HUES64 (cell line): ENCODE measurements at regions not wholly inside any gene's neighbourhood (a gene's known extent, or its start where the extent isn't known, plus 50 kb on each side); places are given as distances from the start of the nearest gene placed in this dataset.
A peak's percentile ranks its signal among the peaks of the same experiment; 100 is the strongest.

Source experiments
- H3K27ac ChIP-seq: 2 replicates; pipeline ENCODE4 v1.7.0; 2013; ENCODE audit warnings: low read depth, low read length, inconsistent platforms
- H3K27me3 ChIP-seq: 2 replicates; pipeline ENCODE4 v1.6.1; 2013; ENCODE audit warnings: mild to moderate bottlenecking, low read length; ENCODE audit not compliant: insufficient read depth
- H3K36me3 ChIP-seq: 2 replicates; pipeline ENCODE4 v1.6.1; 2013; ENCODE audit warnings: mild to moderate bottlenecking, low read length; ENCODE audit not compliant: insufficient read depth
- H3K4me1 ChIP-seq: 2 replicates; pipeline ENCODE4 v1.6.1; 2013; ENCODE audit warnings: mild to moderate bottlenecking, low read length, moderate library complexity; ENCODE audit not compliant: insufficient read depth
- H3K4me3 ChIP-seq: 2 replicates; pipeline ENCODE4 v1.5.1; 2013; ENCODE audit warnings: mild to moderate bottlenecking, low read length, moderate library complexity
- H3K9ac ChIP-seq: 2 replicates; pipeline ENCODE4 v1.6.1; 2013; ENCODE audit warnings: mild to moderate bottlenecking, low read depth, low read length
- H3K9me3 ChIP-seq: 2 replicates; pipeline ENCODE4 v1.6.1; 2013; ENCODE audit warnings: low read depth, low read length; ENCODE audit not compliant: insufficient read depth
- WGBS: fragments of 150-250, 120-280 bp; methylation state at CpG from one replicate; pipeline ENCODE4 v1.1.7; 2013; ENCODE audit warnings: missing lambda C conversion rate; 5-methylcytosine and 5-hydroxymethylcytosine counted together

- no peak overlapping the region for H3K27ac ChIP-seq
- WGBS, result 90% methylated on average over 3 of the region's 3 CpGs
Observed at GRCh38 chr22:34738661-34739400, 327.1 kb upstream of the ISX start.

DNA sequence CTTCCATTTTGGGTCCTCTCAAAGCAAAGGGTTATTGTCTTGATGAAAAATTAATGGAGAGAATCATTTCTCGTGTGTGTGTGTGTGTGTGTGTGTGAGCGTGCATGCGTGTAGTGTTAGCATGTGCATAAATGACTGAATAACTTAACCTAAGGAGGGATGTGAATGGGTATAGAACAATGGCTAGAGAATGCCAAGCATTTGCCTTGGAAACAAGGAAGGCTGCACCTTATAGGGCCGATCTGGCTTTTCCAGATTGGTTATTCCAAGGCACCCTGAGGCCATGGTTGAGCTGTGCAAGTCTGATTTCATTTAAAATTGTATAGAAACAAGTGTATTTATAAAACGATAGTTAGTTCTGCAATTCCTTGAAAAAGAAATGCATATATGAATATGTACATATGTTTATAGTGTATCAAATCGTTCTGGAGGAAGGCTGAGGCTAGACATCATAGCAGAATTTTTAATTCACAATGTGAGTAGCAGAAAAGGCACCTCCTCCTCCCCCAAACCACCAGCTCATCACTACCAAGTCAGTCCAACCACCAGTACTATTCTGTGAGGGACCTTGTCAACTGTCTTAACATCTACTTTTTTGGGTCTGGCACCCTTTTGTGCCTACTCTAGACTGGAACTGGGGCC is 322.7 kb upstream of the ISX start:
- Histone ChIP-seq H3K4me3 (no peak overlapping the region), H3K27ac (no peak overlapping the region), H3K9me3 (no peaks in the 10 kb centered on the region), H3K9ac (no peak overlapping the region), H3K36me3 (no peaks in the 10 kb centered on the region), H3K27me3 (no peaks in the 10 kb centered on the region), H3K4me1 (peaks cover 10% of the 10 kb centered on the region)
- WGBS, result 88% methylated on average over 5 of the region's 6 CpGs

More at GRCh38 chr22:34738661-34739400, 327.1 kb upstream of the ISX start:
- no peak overlapping the region for H3K4me3 ChIP-seq
- peaks cover 10% of the 10 kb centered on the region for H3K4me1 ChIP-seq
- no peaks in the 10 kb centered on the region for H3K27me3 ChIP-seq
- no peak overlapping the region for H3K9ac ChIP-seq
- H3K9me3 ChIP-seq, result 0 out of 2 replicates have a peak, but pooled peaks cover 6% of the 10 kb centered on the region
- H3K36me3 ChIP-seq, result no peaks in the 10 kb centered on the region

GRCh38 chr22:34760276-34761008 is 305.5 kb upstream of the ISX start:
- no peaks in the 10 kb centered on the region for H3K36me3 ChIP-seq
- no peak overlapping the region for H3K9ac ChIP-seq
- H3K27ac ChIP-seq, result no peak overlapping the region
- peaks cover 7% of the 10 kb centered on the region; the same call in 1 of the 2 replicates for H3K9me3 ChIP-seq
- H3K27me3 ChIP-seq, result no peaks in the 10 kb centered on the region
- H3K4me3 ChIP-seq, result no peak overlapping the region
- H3K4me1 ChIP-seq, result peaks cover 3% of the 10 kb centered on the region; the same call in 1 of the 2 replicates
- 94% methylated on average over 7 of the region's 8 CpGs for WGBS

- no peak overlapping the region for H3K4me3 ChIP-seq
- no peak overlapping the region for H3K27ac ChIP-seq
- WGBS, result 80% methylated on average over 6 of the region's 6 CpGs
- no peaks in the 10 kb centered on the region for H3K36me3 ChIP-seq
- H3K4me1 ChIP-seq, result peaks cover 3% of the 10 kb centered on the region; the same call in 1 of the 2 replicates
- H3K27me3 ChIP-seq, result no peaks in the 10 kb centered on the region
- peaks cover 7% of the 10 kb centered on the region; the same call in 1 of the 2 replicates for H3K9me3 ChIP-seq
- H3K9ac ChIP-seq, result no peak overlapping the region
Observed at GRCh38 chr22:34761111-34761510, 304.8 kb upstream of the ISX start.

DNA sequence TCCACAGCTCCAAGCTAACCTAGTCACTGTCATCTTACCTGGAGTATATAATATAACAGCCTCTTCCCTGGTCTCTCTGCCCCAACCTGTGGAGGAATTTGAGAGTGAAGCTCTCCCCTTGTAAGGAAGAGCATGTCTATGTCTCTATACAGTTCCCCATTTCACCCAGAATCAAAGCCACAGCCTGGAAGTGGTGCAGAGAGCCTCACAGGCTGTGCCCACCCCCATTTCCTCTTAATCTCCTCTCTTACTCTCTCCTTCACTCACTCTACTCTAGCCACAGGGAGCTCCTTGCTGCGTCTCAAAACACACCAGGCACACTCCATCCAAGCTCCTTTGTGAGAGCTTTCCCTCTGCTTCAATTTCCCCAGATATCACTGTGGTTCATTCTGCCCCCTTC is 302.5 kb upstream of the ISX start:
- no peaks in the 10 kb centered on the region for H3K36me3 ChIP-seq
- no peaks in the 10 kb centered on the region for H3K9me3 ChIP-seq
- no peak overlapping the region for H3K9ac ChIP-seq
- no peak overlapping the region for H3K4me3 ChIP-seq
- H3K27me3 ChIP-seq, result no peaks in the 10 kb centered on the region
- WGBS, result 61% methylated on average over 1 of the region's 1 CpG
- no peak overlapping the region for H3K27ac ChIP-seq
- H3K4me1 ChIP-seq, result peaks cover 3% of the 10 kb centered on the region; the same call in 1 of the 2 replicates

GRCh38 chr22:34765115-34765514 is 300.8 kb upstream of the ISX start:
- H3K9me3 ChIP-seq, result no peaks in the 10 kb centered on the region
- no peak overlapping the region for H3K4me3 ChIP-seq
- H3K36me3 ChIP-seq, result no peaks in the 10 kb centered on the region
- WGBS, result 94% methylated on average over 2 of the region's 2 CpGs
- no peak overlapping the region for H3K9ac ChIP-seq
- H3K27me3 ChIP-seq, result no peaks in the 10 kb centered on the region
- H3K4me1 ChIP-seq, result peaks cover 15% of the 10 kb centered on the region
- no peak overlapping the region for H3K27ac ChIP-seq

GRCh38 chr22:34769361-34769760 is 296.6 kb upstream of the ISX start:
- Histone ChIP-seq H3K27ac (no peak overlapping the region), H3K4me3 (no peak overlapping the region), H3K36me3 (no peaks in the 10 kb centered on the region), H3K27me3 (no peaks in the 10 kb centered on the region), H3K9ac (no peak overlapping the region), H3K4me1 (peaks cover 12% of the 10 kb centered on the region), H3K9me3 (no peaks in the 10 kb centered on the region)
- 100% methylated on average over 3 of the region's 3 CpGs for WGBS

- H3K27ac ChIP-seq, result no peak overlapping the region
- no peaks in the 10 kb centered on the region for H3K27me3 ChIP-seq
- H3K36me3 ChIP-seq, result no peaks in the 10 kb centered on the region
- no peak overlapping the region for H3K4me3 ChIP-seq
- no peaks in the 10 kb centered on the region for H3K4me1 ChIP-seq
- 90% methylated on average over 3 of the region's 3 CpGs for WGBS
- no peak overlapping the region for H3K9ac ChIP-seq
- peaks cover 20% of the 10 kb centered on the region for H3K9me3 ChIP-seq
Observed at GRCh38 chr22:34776817-34777216, 289.1 kb upstream of the ISX start.

DNA sequence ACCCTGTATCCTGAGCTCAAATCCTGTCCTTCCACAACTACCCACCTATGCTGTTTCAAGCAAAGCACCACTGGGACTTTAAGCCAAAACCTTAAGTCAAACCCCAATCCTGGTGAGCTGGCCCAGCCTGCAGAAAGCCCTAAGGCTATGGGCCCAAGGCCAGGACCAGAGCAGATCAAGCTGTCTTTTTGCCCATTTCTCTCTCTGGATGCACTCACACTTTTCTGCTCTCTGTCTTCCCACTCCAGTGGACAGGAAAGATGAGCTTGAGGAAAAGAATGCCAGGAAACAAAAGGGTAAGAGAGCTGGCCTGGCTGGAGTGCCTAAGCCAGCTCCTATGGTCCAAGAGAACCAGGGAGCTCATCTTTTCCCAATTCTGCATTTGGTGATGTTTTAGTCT is 284.3 kb upstream of the ISX start:
- peaks cover 20% of the 10 kb centered on the region for H3K4me1 ChIP-seq
- H3K27me3 ChIP-seq, result no peaks in the 10 kb centered on the region
- no peak overlapping the region for H3K27ac ChIP-seq
- no peak overlapping the region for H3K9ac ChIP-seq
- H3K9me3 ChIP-seq, result peaks cover 27% of the 10 kb centered on the region
- H3K36me3 ChIP-seq, result no peaks in the 10 kb centered on the region
- no peak overlapping the region for H3K4me3 ChIP-seq

- no peak overlapping the region for H3K9ac ChIP-seq
- no peak overlapping the region for H3K4me3 ChIP-seq
- 88% methylated on average over 5 of the region's 5 CpGs for WGBS
- peaks cover 26% of the 10 kb centered on the region for H3K9me3 ChIP-seq
- peaks cover 20% of the 10 kb centered on the region for H3K4me1 ChIP-seq
- no peaks in the 10 kb centered on the region for H3K27me3 ChIP-seq
- peaks cover 3% of the 10 kb centered on the region; the same call in 1 of the 2 replicates for H3K36me3 ChIP-seq
- H3K27ac ChIP-seq, result no peak overlapping the region
Observed at GRCh38 chr22:34783436-34783835, 282.5 kb upstream of the ISX start.

DNA sequence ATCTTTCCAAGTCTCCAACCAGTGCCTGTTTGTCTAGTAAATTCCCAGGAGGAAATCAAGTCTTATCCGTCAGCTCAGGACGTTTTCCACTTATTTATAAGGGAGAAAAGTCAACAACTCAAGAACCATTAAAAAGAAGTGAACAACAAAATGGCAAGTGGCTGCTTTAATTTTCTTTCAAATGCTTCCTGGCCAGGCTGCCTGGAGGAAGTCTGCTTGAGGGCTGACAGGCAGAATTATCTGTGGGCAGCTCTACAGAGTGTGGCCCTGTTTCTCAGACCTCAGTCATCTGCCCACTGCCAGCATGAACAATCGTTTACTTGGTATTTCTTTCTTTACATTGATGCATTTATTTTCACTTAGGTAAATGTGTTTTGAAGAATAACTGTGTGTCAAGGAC is 281.9 kb upstream of the ISX start:
- 53% methylated on average over 3 of the region's 3 CpGs for WGBS

More for the DNA sequence above, 281.9 kb upstream of the ISX start:
- peaks cover 20% of the 10 kb centered on the region for H3K4me1 ChIP-seq
- H3K27ac ChIP-seq, result peak overlapping the region; percentile 24
- H3K4me3 ChIP-seq, result no peak overlapping the region
- no peaks in the 10 kb centered on the region for H3K27me3 ChIP-seq
- H3K9me3 ChIP-seq, result peaks cover 28% of the 10 kb centered on the region
- H3K9ac ChIP-seq, result peak overlapping the region; percentile 22; the same call in 1 of the 2 replicates
- peaks cover 3% of the 10 kb centered on the region; the same call in 1 of the 2 replicates for H3K36me3 ChIP-seq
